Smooth muscle cell of the brain vasculature (primary cell): ENCODE measurements at regions not wholly inside any gene's neighbourhood (a gene's known extent, or its start where the extent isn't known, plus 50 kb on each side); places are given as distances from the start of the nearest gene placed in this dataset.
"Not testable (repeated sequence)": the region's sequence is repeated elsewhere in the genome, so short reads cannot be mapped to it uniquely, and the experiment has no call there.

ENCODE experiments used
- DNase-seq: peaks from one replicate; pipeline ENCODE4 v3.0.0-alpha.2; 2012; ENCODE audit warnings: low read depth, low spot score

DNA sequence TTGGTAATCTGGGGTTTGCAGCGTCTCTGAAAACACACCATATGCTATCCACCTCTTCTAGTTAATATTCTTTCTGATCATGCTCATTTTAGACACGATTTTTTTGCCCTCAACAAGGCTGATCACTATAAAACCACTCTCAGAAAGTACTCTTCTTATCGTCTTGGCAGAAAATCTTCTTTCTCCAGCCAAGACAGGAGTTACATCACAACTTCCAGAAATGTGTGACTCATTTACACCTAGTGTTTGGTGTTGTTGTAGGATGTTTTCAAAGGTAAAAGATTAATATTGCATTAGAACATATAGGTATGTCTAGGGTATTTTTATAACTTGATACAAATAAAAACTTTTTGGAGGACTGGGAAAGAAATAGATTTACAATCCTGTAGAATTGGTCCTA lies 138.5 kb upstream of the NETO1 start:
- DNase-seq: no peak

DNA sequence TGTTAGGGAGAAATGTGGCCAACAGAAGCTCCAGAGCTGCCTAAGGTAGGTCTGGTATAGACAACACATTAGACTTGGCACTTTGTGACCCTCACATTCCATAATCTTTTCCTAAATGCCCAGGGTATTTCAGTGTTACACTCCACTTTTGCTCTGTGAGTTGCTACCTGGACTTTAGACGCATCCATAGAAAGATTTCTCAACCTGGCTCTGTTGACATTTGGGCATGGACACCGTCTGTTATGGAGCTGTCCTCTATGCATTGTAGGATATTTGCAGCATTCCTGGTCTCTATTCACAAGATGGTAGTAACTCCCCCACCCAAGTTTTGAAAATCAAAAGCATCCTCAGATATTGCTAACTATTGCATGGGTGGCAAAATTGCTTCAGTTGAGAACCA lies 136.5 kb upstream of the NETO1 start:
- no peak for DNase-seq

DNA sequence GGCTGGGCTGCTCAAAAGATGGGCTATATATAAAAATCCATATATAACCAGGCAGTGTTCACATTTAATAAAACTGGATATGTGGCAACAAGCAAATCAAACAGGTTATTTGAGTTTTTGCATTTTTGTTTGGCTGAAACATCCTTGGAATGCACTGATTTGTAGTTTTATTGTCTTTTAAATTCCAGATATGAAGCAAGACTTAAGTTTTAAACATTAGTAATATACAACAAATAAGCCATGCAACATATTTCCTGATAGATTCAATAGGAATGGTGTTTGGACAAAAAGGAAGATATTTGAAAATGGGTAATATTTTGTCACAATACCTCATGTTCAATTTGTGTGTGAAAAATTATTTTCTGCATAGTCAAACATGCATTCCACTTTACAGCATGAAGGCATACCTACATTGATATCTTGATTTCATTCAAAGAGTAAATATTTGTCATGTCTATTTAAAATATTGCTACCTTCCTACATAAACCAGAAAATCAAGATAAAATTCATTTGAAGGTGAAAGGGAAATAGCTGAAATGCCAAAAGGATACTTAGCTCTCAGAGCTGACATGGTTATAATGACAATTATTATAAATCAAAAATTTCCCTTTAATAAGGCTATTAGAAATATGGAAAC lies 132.3 kb upstream of the NETO1 start:
- no peak for DNase-seq

DNA sequence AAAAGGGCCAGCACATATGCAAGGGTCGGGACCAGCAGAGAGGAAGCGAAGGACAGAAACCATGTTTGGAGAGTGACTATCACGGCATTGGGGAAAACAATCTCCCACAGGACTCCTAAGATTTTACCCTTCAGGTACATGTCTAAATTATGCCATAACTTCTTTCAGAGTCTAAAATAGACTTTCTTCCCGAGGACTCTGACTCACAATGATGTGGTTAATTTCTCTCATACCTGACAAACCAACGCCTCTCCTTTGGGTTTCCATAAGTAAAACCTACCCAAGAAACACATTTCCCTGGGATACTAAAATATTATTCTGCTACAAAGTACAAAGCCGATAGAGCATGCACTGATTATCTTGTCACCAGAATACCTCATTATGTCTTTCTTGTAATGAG lies 127.8 kb upstream of the NETO1 start:
- no peak for DNase-seq

DNA sequence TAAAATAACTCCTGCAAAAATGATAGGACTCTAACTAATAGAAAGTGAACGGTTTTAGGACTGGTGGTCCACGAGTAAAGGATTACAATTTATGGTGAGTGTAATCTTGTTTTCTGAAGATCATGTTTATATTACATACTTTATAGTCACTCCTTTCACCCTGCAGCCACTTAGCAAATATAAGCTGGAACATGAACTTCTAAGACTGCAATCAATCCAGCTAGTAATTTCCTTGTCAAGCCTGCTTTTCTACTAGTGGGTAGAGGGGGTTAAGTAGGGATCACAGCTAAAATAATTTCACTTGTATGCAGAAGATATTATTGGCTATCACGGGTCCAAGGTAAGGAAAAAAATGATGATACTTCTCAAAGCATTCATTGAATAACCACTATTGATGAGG lies 125.5 kb upstream of the NETO1 start:
- DNase-seq: no peak

DNA sequence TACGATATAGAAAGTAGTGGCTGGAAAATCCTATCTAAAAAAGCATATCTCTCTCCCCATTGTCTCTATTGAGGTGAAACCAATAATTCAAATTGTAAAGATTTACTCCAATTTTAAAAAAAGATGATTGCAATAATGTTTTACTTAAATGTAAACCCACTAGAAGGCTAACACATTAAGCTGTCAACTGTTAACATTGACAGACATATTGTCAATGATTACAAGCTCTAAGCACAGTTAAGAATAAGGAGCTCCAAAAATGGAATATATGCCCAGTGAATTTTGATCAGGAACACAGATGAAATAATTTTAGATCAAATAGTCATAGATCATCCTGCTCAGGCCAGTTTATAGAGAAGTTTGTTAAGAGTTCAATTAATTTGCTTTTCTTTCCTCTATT lies 123.6 kb upstream of the NETO1 start:
- DNase-seq: no peak

DNA sequence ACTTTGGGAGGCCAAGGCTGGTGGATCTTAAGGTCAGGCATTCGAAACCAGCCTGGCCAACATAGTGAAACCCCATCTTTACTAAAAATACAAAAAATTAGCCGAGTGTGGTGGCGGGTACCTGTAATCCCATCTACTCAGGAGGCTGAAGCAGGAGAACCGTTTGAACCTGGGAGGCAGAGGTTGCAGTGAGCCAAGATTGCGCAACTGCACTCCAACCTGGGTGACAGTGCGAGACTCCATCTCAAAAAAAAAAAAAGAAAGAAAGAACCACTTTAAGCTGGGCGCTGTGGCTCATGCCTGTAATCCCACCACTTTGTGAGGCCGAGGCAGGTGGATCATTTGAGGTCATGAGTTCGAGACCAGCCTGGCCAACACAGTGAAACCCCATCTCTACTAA lies 119.8 kb upstream of the NETO1 start:
- DNase-seq: not testable (repeated sequence)

DNA sequence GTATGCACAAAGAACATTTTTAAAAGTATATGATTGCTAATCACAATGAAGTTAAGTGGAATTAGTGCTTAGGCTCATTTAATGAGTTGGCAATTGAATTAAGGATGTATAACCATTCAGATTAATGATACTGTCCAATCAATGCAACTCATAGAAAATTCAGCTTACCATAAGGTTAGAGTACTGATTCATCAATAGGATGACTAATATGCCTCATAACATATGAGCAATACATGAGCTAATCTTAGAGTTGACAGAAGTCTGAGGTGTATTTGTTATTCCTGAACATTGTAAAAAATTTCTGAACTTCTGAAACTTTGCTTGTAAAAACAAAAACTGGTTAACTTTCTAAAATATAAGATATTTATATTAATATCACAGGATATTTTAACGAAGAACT lies 118.3 kb upstream of the NETO1 start:
- no peak for DNase-seq

DNA sequence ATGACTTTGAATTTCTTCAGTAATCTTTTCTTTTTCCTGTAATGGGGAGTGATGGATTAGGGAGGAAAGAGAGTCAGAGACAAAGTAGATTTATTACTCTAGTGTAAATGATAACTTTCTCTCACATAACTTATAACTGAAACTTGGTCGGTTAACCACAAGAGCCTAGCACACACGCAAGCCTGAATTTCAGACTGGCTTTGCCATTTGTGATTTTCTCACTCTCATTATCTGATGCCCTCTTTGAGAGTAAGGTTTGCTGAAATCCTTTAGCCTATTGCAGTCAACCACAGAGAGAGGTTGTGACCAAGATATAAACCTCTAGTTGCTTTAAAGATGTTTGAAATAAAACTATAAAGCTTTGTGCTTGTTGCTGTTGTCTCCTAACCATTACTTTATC lies 117.9 kb upstream of the NETO1 start:
- DNase-seq: no peak

DNA sequence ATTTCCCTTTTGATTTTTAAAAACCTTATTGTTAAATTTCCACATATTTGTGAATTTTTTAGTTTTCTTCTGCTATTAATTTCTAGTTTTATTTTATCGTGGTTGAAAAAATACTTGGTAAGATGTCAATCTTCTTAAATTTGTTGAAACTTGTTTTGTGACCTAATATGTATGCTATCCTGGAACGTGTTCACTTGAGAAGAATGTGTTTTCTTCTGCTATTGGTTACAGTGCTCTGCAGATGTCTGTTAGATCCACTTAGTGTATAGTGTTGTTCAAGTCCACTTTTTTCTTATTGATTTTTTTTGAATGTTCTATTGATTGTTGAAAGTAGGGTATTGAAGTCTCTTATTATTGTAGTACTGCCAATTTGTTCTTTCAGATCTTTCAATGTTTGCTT lies 116.5 kb upstream of the NETO1 start:
- DNase-seq: no peak

DNA sequence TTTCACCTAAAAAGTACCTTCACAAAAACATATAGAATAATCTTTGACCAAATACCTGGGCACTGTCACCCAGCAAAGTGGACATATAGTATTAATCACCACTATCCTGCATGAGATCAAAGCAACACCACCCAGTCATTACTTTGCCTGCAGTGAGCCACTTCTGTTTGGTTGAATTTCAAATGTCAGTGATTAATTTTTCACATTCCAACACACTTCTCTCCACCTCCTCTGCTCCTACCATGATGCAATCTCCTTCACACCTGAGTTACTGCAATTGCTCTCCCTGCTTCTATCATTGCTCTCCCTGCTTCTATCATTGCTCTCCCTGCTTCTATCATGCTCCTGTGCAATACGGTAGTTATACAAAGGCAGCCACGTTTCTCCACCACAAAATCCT lies 106.1 kb upstream of the NETO1 start:
- DNase-seq: no peak

DNA sequence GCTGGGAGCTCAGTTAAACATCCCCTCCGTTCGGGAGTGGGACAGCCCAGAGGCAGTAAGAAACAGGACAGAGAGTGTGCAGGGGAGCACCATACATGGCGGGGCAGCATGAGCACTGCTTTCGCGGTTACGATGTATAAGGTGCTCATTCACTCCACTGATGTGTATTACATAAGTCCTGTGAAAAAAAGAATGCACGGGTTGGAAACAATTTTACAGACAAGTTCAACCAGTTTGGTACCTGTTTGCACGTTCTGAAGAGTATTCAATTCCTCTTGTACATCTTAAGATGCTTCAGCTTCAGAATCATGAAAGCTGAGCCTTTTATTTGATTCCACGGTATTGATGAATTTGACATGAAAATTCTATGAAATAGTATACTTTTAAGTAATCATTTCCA lies 97.8 kb upstream of the NETO1 start:
- DNase-seq: no peak

DNA sequence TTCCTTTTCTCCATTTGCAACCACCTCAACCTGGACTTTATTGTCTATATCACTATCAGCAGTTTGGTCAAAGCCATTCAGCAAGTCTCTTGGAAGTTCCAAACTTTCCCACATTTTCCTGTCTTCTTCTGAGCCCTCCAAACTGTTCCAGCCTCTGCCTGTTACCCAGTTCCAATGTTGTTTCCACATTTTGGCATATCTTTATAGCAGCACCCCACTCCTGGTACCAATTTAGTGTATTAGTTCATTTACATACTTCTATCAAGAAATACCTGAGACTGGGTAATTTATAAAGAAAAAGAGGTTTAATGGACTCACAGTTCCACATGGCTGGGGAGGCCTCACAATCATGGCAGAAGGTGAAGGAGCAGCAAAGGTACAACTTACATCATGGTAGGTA lies 90.4 kb upstream of the NETO1 start:
- DNase-seq: not testable (repeated sequence)

DNA sequence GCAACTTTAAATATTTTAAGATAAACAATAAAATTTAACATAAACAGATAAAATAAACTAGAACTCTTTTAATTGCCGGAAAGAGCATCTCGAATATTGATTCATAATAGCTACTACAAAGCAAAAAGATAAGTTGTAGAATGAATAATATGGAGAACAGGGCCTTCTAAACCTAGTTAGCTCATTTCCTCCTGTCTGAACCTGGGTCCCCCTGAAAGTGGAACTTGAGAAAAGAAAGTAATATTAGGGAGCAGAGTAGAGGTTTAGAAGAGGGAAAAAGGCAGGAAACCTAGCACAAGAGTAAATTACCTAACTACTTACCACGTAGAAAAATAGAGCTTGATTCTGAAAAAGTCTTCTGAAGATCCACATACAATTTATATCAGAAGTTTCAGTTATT lies 80.7 kb upstream of the NETO1 start:
- no peak for DNase-seq

DNA sequence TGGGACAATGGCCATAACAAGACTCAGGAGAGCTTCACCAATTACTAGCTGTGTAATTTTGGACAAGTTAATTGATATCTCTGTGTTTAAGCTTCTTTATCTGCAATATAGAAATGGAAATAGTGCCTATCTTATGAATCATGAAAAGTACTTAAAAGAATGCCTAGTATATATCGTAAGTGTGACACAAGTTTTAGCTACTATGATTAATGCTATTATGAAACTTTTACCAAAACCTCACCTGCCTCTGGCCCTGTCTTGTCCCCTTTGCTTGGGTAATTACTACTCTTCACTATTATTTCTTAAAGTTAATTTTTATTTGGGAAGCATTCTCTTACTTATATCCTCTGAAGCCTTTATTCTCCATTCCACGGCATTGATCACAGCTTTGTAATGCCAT lies 75.0 kb upstream of the NETO1 start:
- no peak for DNase-seq

DNA sequence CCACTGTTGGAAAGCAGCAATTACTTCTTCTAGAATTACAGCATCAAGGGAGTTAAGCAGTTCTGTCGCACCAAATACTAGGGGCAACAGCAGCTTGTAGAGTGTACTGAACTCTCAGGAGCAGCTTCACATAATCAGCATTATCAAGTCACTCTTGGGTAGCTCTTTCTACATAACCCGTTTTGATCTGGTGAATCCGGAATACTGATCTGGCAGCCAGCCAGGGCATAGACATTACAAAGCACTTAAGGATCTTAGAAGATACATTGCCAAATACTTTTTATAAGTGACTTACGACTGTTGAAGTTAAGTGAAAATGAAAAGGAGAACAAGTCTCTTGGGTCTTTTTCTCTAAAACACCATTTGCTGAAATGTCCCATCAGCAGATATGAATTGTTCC lies 73.2 kb upstream of the NETO1 start:
- DNase-seq: no peak

DNA sequence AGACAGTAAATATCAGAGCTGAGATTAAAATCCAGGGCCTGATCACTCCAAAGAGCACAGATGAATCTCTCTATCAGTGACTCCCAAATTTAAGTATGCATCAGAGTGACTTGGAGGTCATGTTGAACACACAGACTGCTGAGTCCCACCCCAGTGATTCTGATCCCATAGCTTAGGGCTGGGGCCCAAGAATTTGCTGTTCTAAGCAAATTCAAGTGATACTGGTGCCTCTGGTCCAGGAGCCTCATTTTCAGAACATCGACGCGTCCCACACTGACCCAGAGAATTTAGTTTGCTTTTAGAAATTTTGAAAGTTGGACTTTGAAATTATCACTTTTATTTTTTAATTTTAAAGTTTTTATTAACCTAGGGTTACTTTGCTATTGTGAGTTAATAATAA lies 72.7 kb upstream of the NETO1 start:
- DNase-seq: no peak

DNA sequence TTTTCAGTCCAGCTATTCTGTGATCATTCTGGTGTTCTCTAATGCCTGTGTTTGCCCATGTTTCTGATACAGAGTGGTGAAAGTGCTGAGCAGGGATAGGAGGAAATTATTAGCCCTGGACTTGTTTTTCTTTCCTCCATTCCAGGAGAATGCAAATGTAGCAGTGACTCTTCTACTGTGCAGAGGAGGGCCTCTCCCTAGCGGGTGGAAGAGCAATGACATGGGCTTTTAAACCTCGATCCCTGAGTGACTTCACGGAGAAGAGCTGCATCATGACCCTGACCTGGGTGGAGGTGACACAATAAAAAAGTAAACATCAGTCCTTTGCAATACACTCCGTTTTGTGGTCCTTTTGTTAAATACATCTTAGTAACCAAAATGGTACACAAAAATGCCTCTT lies 68.0 kb upstream of the NETO1 start:
- no peak for DNase-seq

DNA sequence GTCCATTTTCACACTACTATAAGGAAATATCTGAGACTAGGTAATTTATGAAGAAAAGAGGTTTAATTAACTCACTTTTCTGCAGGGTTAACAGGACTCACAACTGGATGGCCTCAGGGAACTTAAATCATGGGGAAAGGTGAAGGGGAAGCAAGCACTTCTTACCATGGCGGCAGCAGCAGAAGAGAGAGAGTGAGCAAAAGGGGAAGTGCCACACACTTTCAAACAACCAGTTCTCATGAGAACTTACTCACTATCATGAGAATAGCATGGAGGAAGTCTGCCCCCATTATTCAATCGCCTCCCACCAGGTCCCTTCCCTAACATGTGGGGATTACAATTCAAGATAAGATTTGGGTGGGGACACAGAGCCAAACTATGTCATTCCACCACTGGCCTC lies 55.1 kb upstream of the NETO1 start:
- no peak for DNase-seq
